Esophagus muscularis mucosa (tissue), 3 donors: ENCODE measurements at regions not wholly inside any gene's neighbourhood (a gene's known extent, or its start where the extent isn't known, plus 50 kb on each side); places are given as distances from the start of the nearest gene placed in this dataset.

ENCODE experiments used
- CTCF ChIP-seq, 3 experiments: fragments of 200-600 bp in 2 of 3; fragments of 450-650 bp in 1 of 3; sonication (generic) in 2 of 3; IDR thresholded peaks; one replicate each; pipeline ENCODE4 v1.5.1; 2017 to 2019; ENCODE audit warnings: antibody characterized with exemption in 3 of 3, mild to moderate bottlenecking in 2 of 3, moderate library complexity in 1 of 3
- POLR2A ChIP-seq: fragments of 450-650 bp; IDR thresholded peaks from one replicate; pipeline ENCODE4 v1.6.1; 2017; ENCODE audit warnings: antibody characterized with exemption, moderate library complexity, mild to moderate bottlenecking, low read depth
- POLR2AphosphoS5 ChIP-seq, 2 donors: sonication (generic); formaldehyde crosslinking; IDR thresholded peaks; one replicate each; pipeline ENCODE4 v1.6.1; 2017; ENCODE audit warnings: antibody characterized with exemption in 2 of 2

DNA sequence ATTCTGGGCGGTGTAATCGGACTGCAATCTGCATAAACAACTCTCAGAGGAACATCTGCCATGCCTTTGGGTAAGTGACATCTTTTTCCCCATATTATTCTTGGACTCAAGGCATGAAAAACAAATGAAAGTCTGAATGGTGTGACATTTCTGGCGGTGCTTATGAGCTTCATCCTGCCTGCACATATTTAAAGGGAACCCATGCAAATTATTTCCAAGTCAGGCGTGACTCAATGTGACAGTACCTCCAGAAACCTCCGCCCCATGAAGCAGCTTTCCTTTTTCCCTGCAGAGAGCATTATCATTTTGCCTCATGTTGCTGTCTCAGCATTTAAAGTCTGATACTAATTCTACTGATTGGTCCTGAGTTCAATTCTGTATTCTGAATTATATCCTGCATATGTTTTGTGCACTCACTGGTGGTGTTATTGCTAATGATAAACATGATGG is 585.4 kb downstream of the SNAPC1 start:
- TF ChIP-seq CTCF (IDR thresholded peaks at IDR 0.05) (no peak), POLR2AphosphoS5 (IDR thresholded peaks at IDR 0.05) (no peak), POLR2A (no peak)
